Stimulated activated CD4-positive, alpha-beta T cell treated with anti-CD3 and anti-CD28 coated beads, Interleukin-2, amount 100 ng/mL, for 4 hours (primary cell): ENCODE measurements at regions not wholly inside any gene's neighbourhood (a gene's known extent, or its start where the extent isn't known, plus 50 kb on each side); places are given as distances from the start of the nearest gene placed in this dataset.

ENCODE experiments used
- DNase-seq: peaks from one replicate; pipeline ENCODE4 v3.0.0-alpha.2; 2020; ENCODE audit warnings: low read depth

DNA sequence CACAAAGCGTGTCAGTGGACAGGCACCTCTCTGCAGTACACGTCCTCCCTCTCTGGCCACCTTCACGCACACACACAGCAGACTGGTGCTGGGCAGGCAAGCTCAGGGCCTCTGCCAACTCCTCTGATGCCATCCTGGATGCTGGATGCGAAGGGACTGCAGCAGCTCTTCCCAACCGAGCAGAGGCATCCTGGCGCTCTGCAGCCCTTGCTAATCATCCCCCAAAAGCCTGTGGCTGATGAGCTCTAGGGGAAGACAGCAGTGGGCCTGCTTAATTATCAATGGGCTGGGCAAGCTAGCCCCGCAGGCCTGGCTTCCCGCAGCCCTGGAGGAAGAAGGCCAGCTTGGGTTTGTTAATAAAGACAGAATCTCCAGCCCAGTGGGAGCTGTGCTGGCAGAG is 71.3 kb upstream of the TEX51 start:
- DNase-seq = no peak

DNA sequence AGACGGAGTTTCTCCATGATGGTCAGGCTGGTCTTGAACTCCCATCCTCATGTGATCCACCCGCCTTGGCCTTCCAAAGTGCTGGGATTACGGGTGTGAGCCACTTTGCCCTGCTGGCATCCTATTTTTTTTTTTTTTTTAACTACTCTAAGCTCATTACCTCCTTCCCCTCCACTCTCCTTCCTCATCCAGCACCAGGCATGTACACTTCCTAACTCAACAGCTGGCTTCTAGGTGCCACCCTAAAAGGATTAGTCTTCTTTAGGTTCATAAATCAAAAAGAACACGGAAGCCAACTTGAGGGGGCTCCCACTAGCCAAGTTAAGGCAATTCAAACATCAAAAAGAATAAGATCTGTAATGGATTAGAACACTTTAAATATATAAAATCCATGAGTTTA is 70.6 kb upstream of the TEX51 start:
- no peak for DNase-seq

DNA sequence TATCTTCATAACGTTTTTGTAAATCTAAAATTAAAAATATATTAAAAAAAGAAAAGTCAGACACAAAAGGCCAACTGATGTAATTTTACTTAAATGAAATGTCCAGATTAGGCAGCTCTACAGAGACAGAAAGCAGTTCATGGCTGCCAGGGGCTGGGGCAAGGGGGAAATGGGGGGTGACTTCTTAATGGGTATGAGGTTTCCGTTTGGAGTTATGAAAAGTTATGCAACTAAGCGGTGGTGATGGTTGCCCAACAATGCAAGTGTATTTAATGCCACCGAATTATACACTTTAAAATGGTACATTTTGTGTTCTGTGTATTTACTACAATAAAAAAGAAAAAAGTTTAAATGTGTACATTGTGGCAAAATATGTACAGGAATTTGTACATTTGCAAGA is 70.2 kb upstream of the TEX51 start:
- no peak for DNase-seq

DNA sequence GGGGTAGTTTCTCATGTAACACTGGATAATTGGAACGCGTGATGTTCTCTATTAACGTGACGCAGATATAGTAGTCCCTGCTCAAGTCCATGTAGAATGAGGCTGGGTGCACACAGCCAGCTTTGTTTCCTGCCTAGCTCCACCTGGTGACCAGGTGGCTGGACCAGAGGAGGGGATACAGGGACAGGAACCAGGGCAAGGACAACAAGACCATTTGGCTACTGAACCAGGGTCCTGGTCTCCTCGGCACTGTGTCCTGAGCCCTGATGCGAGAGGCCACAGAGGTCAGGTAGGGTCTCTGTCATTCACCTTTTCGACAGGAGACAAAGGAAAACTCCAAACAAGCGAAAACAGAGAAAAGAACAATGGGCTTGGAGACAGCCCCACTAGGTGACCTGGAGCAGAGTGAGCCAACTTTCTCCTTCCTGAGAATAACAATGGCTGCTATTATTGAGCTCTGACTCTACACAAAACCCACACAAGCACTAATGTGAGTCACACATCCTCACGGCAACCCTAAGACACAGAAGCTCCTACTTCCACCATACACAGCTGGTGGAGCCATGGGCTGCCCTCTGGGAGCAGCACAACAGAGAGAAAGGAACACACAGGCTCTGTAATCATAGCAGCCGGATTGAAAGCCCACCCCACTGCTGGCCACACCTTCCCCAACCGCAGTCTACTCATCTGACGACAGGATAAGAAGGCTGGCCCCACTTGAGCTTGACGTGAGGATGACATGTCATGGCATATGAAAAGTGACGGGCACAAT is 67.3 kb upstream of the TEX51 start:
- no peak for DNase-seq

DNA sequence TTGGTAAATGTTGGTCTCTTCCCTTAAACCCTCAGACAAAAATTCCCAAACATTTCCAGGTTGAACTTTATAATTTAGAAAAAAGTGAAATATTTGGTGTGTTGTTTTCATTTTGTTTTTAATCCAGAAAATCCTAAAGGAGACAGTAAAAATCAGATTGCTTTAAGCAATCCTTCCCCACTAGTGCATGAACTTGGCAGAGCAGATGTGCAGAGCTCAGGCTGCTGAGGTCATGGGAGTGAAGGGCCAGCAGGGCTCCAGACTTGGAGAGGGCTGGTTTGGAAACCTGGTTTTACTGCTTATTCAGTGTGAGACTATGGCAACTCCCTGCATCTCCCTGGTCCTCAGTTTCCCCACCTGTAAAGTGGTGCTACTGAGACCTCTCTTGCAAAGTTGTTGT is 66.7 kb upstream of the TEX51 start:
- no peak for DNase-seq

DNA sequence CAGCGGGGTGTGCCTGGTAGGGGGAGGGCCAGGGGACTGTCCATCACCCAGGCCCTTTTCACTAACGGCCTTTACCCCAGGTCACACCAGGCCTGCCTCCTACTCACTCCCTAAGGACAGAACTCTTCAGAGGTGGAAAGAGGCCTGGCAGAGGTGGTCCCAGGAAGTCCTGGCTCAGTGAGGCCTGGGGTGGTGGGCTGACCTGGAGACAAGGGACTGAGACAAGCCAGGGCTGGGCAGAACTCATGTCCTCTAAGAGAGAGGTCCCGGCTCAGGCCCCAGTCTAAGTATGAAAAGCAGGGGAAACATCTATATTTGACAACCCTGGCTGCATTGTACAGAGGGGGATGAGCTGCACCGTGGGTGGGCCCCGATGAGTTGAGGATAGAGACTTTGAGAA is 65.9 kb upstream of the TEX51 start:
- DNase-seq = no peak

DNA sequence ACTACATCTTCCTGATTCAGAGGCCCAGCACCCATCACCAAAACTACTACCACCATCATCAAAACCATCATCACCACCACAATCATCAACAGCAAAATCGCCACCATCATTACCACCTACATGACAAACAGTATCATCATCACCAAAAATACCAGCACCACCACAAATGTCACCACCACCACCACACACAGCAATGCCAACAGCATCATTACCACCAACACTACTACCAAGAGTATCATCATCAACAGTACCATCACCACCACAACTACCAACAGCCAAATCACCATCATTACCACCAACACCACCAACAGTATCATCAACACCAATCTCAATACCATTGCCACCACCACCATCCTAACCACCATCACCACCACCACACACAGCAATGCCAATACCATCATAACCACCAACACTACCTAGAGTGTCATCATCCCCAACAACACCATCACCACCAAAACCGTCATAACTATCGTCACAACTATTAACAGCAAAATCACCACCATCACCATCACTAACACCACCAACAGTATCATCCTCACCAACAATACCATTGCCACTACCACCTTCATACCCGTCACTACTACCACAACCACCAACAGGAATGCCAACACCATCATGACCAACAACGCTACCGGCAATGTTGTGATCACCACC is 64.6 kb upstream of the TEX51 start:
- DNase-seq = no peak

DNA sequence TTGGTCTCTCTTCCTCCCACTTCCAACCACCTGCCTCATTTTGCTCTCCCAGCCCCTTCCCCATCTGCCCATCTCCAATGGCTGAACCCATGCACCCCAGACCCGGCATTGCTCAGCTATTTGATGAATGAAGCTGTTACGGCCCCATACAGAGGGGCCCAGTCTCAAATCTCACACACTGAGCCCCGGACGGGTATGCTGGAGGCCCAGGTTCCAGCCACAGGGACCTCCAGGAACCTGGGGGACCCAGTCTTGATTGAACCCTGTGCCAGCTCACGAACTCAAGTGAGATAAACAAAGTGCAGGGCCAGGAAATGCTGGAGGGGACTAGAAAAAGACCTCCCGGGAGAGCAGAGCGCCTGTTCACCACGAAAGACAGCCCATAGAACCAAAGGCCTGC is 63.4 kb upstream of the TEX51 start:
- no peak for DNase-seq

DNA sequence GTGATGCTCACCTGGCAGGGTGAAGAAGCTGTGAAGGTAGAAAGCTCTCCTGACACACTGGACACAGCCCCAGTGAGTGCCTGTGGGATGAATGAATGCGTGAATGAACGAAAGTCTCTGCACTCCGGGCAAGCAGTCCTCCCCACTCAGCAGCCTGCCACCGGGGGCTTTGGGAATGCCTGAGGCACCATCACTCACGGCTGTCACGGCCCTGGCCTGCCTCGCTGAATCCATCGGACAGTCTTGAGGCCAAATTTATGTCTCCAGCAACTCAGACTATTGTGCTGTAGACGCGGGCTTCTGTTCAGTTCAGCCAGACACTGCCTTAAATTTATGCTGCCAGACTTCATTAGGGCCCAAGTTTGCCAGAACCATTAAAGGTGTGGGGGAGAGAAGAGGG is 62.9 kb upstream of the TEX51 start:
- no peak for DNase-seq

DNA sequence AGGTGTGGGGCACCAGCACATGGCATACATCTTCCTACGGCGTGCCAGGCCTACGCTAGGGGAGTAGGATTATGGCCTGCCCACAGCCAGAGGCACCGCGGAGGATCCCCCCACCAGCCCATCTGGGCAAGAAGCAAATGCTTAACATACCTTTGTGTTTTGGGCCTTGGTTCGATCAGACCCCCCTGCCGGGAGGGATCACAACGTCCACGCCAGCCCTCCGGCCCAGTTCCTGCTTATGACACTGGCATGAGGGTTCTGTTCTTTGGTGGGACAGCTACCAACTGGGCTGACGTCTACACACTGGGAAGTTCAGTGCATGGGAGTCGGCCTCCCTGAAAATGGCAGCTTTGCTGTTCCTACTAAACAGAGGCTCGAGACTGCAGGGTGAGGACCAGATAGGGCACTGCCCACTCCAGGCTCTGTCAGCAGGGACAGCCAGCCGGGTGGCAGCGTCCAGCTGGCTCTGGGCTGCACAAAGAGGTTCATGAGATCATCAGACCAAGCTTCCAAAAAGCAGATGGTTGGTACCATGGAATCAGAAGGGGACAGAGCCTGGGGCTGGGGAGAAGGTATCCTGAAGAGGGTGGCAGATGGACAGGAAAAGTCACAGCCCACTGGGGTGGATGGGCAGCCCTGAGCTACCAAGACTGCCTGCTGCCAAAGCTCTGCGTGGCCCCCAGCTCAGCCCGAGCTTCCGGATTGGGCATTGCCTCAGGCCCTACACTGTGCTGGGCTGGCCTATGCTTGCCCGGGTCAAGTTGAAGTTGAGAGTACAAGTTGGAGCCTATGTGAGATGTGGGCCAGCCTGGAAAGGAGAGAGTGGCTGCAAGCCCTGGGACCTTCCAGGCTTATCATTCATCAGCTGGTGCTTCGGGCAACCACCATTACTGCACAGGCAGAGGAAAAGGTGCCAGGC is 61.7 kb upstream of the TEX51 start:
- no peak for DNase-seq

DNA sequence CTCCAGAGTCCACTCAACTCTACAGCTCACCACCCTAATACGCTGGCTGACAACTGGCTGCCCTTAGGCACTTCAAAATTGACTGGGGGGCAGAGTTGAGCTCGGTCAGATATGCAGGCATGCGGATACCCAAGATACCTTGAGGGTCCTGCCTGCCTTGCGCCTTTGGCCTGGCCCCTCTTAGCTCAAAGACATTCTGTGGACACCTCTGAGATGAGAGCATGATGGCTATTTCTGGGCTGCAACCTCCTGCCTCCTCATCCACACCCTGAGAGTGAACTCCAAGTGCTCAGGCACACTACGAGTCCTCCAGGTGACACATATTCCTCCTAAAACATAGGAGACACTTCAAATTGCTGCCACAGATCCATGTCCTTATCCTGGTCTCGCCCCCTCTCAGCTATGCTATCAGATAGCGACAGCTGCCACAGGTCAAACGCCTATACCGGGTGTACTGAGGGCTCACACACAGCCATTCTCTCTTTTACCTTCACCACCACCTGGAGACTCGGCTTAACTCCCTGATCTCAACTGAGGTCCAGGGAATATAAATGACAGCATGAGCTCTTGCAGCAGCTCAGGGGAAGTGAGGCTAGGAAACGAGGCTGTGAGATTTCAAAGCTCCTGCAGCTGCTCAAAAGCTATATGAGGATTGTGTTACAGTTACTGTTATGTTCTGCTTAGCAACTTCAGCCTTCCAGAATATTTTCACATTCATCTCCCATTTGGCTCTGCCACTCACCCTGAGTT is 60.5 kb upstream of the TEX51 start:
- no peak for DNase-seq

DNA sequence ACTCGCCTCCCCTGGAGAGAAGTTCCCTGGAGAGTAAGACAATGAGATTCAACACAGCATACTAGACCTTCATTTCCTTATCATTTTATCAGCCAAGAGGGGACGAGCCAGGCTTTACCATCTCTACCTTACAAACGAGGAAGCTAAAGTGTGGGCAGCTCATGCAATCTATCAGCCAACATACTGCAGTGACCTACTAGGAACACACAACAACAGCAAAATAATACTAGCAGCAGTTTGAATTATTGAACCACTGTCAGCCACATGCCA is 60.0 kb upstream of the TEX51 start:
- no peak for DNase-seq

DNA sequence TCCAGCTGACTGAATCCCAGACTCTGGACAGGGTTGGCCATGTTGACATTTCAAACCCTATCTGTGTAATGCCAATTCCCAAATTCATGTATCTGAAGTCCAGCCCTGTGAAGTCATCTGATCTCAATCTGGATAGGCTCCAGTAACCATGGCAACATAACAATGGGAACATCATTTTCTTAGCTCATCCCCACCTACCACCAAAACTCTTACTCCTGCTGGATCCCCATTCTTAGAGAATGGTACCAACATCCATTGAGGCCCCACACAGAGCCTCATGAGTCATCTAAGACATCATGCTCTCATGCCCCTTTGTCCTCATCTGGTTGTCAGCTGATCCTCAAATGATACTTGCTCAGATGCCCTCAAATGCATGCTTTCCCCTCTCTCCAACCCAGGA is 58.9 kb upstream of the TEX51 start:
- no peak for DNase-seq

DNA sequence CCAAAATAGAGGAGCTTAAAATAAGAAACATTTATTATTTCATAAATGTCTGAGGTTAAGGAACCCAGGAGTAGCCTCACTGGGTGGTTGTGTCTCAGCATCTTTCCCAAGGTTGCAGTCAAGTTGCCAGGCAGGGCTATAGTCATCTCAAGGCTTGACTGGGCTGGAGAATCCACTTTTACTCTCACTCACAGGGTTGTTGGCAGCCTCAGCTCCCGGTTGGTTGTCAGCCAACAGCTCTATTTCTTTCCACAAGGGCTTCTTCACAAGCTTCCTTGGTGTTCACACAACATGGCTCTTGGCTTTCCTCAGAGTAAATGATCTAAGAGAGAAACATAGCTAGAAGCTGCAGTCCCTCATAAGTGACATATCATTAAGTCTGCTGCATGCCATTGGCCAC is 55.6 kb upstream of the TEX51 start:
- no peak for DNase-seq

DNA sequence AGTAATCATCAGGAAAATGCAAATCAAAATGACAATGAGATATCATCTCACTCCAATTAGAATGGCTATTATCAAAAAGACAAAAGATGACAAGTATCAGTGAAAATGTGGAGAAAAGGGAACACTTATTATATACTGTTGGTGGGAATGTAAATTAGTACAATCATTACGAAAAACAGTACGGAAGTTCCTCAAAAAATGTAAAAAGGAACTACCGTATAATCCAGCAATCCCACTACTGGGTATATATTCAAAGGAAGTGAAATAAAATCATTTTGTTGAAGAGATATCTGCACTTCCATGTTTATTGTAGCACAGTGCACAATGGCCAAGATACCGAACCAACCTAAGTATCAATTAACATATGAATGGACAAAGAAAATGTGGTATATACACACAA is 52.4 kb upstream of the TEX51 start:
- no peak for DNase-seq
